ENCODE measurements at regions not wholly inside any gene's neighbourhood (a gene's known extent, or its start where the extent isn't known, plus 50 kb on each side); places are given as distances from the start of the nearest gene placed in this dataset.

DNA sequence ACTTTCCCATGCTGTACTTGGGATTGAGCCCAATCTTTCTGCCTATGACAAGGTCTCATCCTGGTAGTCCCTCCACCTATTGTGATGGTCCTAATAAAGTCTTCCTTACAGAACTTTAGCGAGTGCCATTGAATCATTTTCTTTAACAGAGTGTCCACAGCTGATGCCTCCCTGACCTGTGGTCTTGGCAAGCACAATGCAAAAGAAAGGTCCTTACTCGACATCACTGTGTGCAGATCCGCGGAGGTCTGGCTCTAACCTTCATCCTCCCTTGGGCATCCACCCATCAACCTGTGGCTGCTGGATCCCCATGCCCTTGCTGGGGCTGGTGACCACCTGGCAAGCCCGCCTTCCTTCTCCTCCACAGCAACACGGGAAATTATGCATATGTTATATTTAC lies 1203.9 kb downstream of the TBC1D22A start:
- POLR2A ChIA-PET (ENCODE audit: unreplicated experiment), result no interaction called here
- intact Hi-C loops (cut with micrococcal nuclease) (no loop called here), dilution Hi-C loops (cut with HindIII; ENCODE audit: low sequenced_read_pairs, unreplicated experiment) (no loop called here)

More for the DNA sequence above, 1203.9 kb downstream of the TBC1D22A start:
- Histone ChIP-seq H4K5ac (ENCODE audit: low read depth, low read length) (no peak overlapping the region), H3K4me2 (ENCODE audit: low read depth, low read length) (no peak overlapping the region), H3K4me1 (ENCODE audit: control insufficient read depth, insufficient read depth, low read length) (no peaks in the 10 kb centered on the region), H3K9me3 (ENCODE audit: control insufficient read depth, insufficient read depth, low read length) (peaks cover 38% of the 10 kb centered on the region), H3K79me1 (ENCODE audit: low read depth in 1 of 2, low read length in 2 of 2) (no peaks in the 10 kb centered on the region), H2BK120ac (ENCODE audit: low read depth, low read length) (no peak overlapping the region), H2BK20ac (ENCODE audit: low read depth, low read length) (no peak overlapping the region), H3K4me3 (ENCODE audit: insufficient read depth, low read depth, low read length) (no peak overlapping the region), H4K8ac (ENCODE audit: low read depth in 2 of 2, low read length in 2 of 2) (no peak overlapping the region), H2BK15ac (ENCODE audit: low read depth, low read length) (no peak overlapping the region), H2AK9ac (replicated peaks; ENCODE audit: low read depth, low read length, poor library complexity) (no peak overlapping the region), H3K27ac (ENCODE audit: insufficient read depth, low read length) (no peak overlapping the region), H3K23ac (ENCODE audit: low read depth, low read length) (no peak overlapping the region), H4K91ac (ENCODE audit: insufficient read depth, low read depth, low read length) (no peak overlapping the region), H3K9ac (ENCODE audit: low read depth, low read length) (no peak overlapping the region), H3K14ac (replicated peaks; ENCODE audit: low read depth, low read length) (no peak overlapping the region), H3K27me3 (ENCODE audit: control insufficient read depth, insufficient read depth, low read length) (no peaks in the 10 kb centered on the region), H2BK5ac (ENCODE audit: low read depth, low read length, poor library complexity, severe bottlenecking) (no peak overlapping the region), H4K20me1 (ENCODE audit: insufficient read depth, low read length) (no peaks in the 10 kb centered on the region), H2AFZ (replicated peaks; ENCODE audit: low read length, poor library complexity) (no peak overlapping the region), H3K56ac (ENCODE audit: extremely low read depth, insufficient read depth, low read length) (no peak overlapping the region), H2AK5ac (ENCODE audit: low read depth, low read length) (no peak overlapping the region), H3K36me3 (ENCODE audit: control insufficient read depth, insufficient read depth, low read length) (no peaks in the 10 kb centered on the region), H3K4ac (ENCODE audit: low read depth, low read length) (no peak overlapping the region), H3K18ac (ENCODE audit: low read depth, low read length) (no peak overlapping the region), H3K9me1 (ENCODE audit: insufficient read depth, low read length) (no peaks in the 10 kb centered on the region)
- BruUV-seq (replicated peaks), result no TSS peak
- 60% methylated on average over 1 of the region's 6 CpGs; no CpG with 5 or more reads in 1 of the 2 experiments for WGBS, 2 experiments (ENCODE audit: extremely low coverage in 2 of 2, insufficient read length in 1 of 2)
- in situ Hi-C loops (cut with MboI; ENCODE audit: low sequenced_read_pairs), result no loop called here
- ATAC-seq (ENCODE audit: low read depth) (no peak), DNase-seq (no peak)
- CTCF ChIA-PET, result no interaction called here
- TF ChIP-seq, protein P1, sequence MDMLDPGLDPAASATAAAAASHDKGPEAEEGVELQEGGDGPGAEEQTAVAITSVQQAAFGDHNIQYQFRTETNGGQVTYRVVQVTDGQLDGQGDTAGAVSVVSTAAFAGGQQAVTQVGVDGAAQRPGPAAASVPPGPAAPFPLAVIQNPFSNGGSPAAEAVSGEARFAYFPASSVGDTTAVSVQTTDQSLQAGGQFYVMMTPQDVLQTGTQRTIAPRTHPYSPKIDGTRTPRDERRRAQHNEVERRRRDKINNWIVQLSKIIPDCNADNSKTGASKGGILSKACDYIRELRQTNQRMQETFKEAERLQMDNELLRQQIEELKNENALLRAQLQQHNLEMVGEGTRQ (IDR thresholded peaks at IDR 0.05; ENCODE audit: low read depth, low read length), result no peak
- TF ChIP-seq CHD1 (IDR thresholded peaks at IDR 0.05; ENCODE audit: low read depth, low read length), result no peak
- no peak for TF ChIP-seq RFX5 (IDR thresholded peaks at IDR 0.05; ENCODE audit: low read depth, low read length)
- no peak for TF ChIP-seq CEBPB (IDR thresholded peaks at IDR 0.05; ENCODE audit: low read depth, low read length)
- no peak for TF ChIP-seq POLR2A (IDR thresholded peaks at IDR 0.05; ENCODE audit: low read depth, low read length)
- no peak for TF ChIP-seq SMC3 (IDR thresholded peaks at IDR 0.05; ENCODE audit: low read depth, low read length)
- TF ChIP-seq, protein P2, sequence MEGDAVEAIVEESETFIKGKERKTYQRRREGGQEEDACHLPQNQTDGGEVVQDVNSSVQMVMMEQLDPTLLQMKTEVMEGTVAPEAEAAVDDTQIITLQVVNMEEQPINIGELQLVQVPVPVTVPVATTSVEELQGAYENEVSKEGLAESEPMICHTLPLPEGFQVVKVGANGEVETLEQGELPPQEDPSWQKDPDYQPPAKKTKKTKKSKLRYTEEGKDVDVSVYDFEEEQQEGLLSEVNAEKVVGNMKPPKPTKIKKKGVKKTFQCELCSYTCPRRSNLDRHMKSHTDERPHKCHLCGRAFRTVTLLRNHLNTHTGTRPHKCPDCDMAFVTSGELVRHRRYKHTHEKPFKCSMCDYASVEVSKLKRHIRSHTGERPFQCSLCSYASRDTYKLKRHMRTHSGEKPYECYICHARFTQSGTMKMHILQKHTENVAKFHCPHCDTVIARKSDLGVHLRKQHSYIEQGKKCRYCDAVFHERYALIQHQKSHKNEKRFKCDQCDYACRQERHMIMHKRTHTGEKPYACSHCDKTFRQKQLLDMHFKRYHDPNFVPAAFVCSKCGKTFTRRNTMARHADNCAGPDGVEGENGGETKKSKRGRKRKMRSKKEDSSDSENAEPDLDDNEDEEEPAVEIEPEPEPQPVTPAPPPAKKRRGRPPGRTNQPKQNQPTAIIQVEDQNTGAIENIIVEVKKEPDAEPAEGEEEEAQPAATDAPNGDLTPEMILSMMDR (conservative IDR thresholded peaks at IDR 0.05; ENCODE audit: low read depth, low read length), result no peak
- TF ChIP-seq, protein P3, sequence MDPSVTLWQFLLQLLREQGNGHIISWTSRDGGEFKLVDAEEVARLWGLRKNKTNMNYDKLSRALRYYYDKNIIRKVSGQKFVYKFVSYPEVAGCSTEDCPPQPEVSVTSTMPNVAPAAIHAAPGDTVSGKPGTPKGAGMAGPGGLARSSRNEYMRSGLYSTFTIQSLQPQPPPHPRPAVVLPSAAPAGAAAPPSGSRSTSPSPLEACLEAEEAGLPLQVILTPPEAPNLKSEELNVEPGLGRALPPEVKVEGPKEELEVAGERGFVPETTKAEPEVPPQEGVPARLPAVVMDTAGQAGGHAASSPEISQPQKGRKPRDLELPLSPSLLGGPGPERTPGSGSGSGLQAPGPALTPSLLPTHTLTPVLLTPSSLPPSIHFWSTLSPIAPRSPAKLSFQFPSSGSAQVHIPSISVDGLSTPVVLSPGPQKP (IDR thresholded peaks at IDR 0.05; ENCODE audit: borderline replicate concordance, low read depth, low read length), result no peak
- no peak for TF ChIP-seq BHLHE40 (IDR thresholded peaks at IDR 0.05; ENCODE audit: low read depth, low read length)
- TF ChIP-seq MAZ (IDR thresholded peaks at IDR 0.05; ENCODE audit: borderline replicate concordance, low read depth, low read length), result no peak
- no peak for TF ChIP-seq MAFK (IDR thresholded peaks at IDR 0.05; ENCODE audit: low read depth, low read length)
- TF ChIP-seq MXI1 (IDR thresholded peaks at IDR 0.05; ENCODE audit: borderline replicate concordance, low read depth, low read length), result no peak
- TF ChIP-seq NFE2L2 (IDR thresholded peaks at IDR 0.05; ENCODE audit: low read depth, low read length), result no peak
- no peak for TF ChIP-seq RCOR1 (IDR thresholded peaks at IDR 0.05; ENCODE audit: insufficient replicate concordance, low read length)

Data from IMR-90 (cell line).